HEK293 (cell line): ENCODE measurements at regions not wholly inside any gene's neighbourhood (a gene's known extent, or its start where the extent isn't known, plus 50 kb on each side); places are given as distances from the start of the nearest gene placed in this dataset.

Source experiments
- CTCF ChIA-PET: fragments of 350-600 bp; formaldehyde crosslinking; extraction: SDS; loops from one replicate; lab custom pipeline; 2021; ENCODE audit warnings: antibody characterized with exemption; lab: Yijun Ruan, JAX
- POLR2A ChIA-PET: fragments of 300-600 bp; formaldehyde crosslinking; extraction: SDS; loops from one replicate; lab custom pipeline; 2020; ENCODE audit warnings: antibody characterized with exemption, inconsistent platforms; lab: Yijun Ruan, JAX
- H3K27ac ChIP-seq: fragments of 200-500 bp; sonication (Bioruptor generic); 2 replicates; pipeline ENCODE4 v1.5.1; 2014; ENCODE audit warnings: low read depth, low read length, control low read depth, inconsistent platforms; ENCODE audit errors: extremely low read depth
- H3K36me3 ChIP-seq, 2 experiments: fragments of 200-500 bp in 1 of 2; sonication (Bioruptor generic) in 1 of 2; 1 replicate in 1 of 2; 2 replicates in 1 of 2; pipeline ENCODE4 v1.5.1; 2014 to 2017; ENCODE audit warnings: inconsistent platforms in 2 of 2, low read length in 2 of 2; ENCODE audit not compliant: control insufficient read depth in 2 of 2, insufficient read depth in 1 of 2
- H3K4me1 ChIP-seq: fragments of 200-500 bp; sonication (Bioruptor generic); 2 replicates; pipeline ENCODE4 v1.5.1; 2014; ENCODE audit warnings: mild to moderate bottlenecking, low read length, inconsistent platforms; ENCODE audit not compliant: control insufficient read depth, insufficient read depth
- H3K4me3 ChIP-seq: 2 replicates; pipeline ENCODE4 v1.5.1; 2011; ENCODE audit warnings: low read depth, mild to moderate bottlenecking, control low read depth, low read length, moderate library complexity
- H3K9me3 ChIP-seq: fragments of 200-500 bp; sonication (Bioruptor generic); 2 replicates; pipeline ENCODE4 v1.5.1; 2014; ENCODE audit warnings: low read depth, low read length, inconsistent platforms; ENCODE audit not compliant: control insufficient read depth, insufficient read depth
- ATF2 ChIP-seq: fragments of 450-650 bp; formaldehyde crosslinking; IDR thresholded peaks from 2 replicates; pipeline ENCODE4 v1.5.1; 2016; ENCODE audit warnings: missing biosample characterization, missing genetic modification characterization, low read depth
- HIC1 ChIP-seq: fragments of 450-650 bp; formaldehyde crosslinking; IDR thresholded peaks from 2 replicates; pipeline ENCODE4 v1.5.1; 2016; ENCODE audit warnings: missing biosample characterization, missing genetic modification characterization
- INSM2 ChIP-seq: fragments of 450-650 bp; formaldehyde crosslinking; IDR thresholded peaks from 2 replicates; pipeline ENCODE4 v1.5.1; 2016; ENCODE audit warnings: missing biosample characterization, missing genetic modification characterization
- SALL2 ChIP-seq: fragments of 450-650 bp; formaldehyde crosslinking; IDR thresholded peaks from 2 replicates; pipeline ENCODE4 v1.5.0; 2017; ENCODE audit warnings: missing biosample characterization, mild to moderate bottlenecking, missing genetic modification characterization, borderline replicate concordance
- SCRT1 ChIP-seq: fragments of 450-650 bp; formaldehyde crosslinking; IDR thresholded peaks from 2 replicates; pipeline ENCODE4 v1.5.1; 2016; ENCODE audit warnings: missing biosample characterization, missing genetic modification characterization, borderline replicate concordance
- SP2 ChIP-seq: fragments of 450-650 bp; formaldehyde crosslinking; IDR thresholded peaks from 2 replicates; pipeline ENCODE4 v1.5.1; 2016; ENCODE audit warnings: missing biosample characterization, missing genetic modification characterization
- YY1 ChIP-seq: fragments of 450-650 bp; formaldehyde crosslinking; IDR thresholded peaks from 2 replicates; pipeline ENCODE4 v1.5.1; 2018; ENCODE audit warnings: missing biosample characterization, missing genetic modification characterization
- ZBTB49 ChIP-seq: fragments of 450-650 bp; formaldehyde crosslinking; IDR thresholded peaks from 2 replicates; pipeline ENCODE4 v1.5.1; 2016; ENCODE audit warnings: missing biosample characterization, missing genetic modification characterization, low read depth
- ZNF19 ChIP-seq: fragments of 450-650 bp; formaldehyde crosslinking; IDR thresholded peaks from 2 replicates; pipeline ENCODE4; 2016; ENCODE audit warnings: missing biosample characterization, missing genetic modification characterization, low read depth
- ZNF211 ChIP-seq: fragments of 450-650 bp; formaldehyde crosslinking; IDR thresholded peaks from 2 replicates; pipeline ENCODE4 v1.5.1; 2016; ENCODE audit warnings: low read depth, missing biosample characterization, missing genetic modification characterization
- ZNF26 ChIP-seq: fragments of 450-650 bp; formaldehyde crosslinking; IDR thresholded peaks from 2 replicates; pipeline ENCODE4 v1.5.1; 2016; ENCODE audit warnings: missing biosample characterization, missing genetic modification characterization
- ZNF518A ChIP-seq: fragments of 450-650 bp; formaldehyde crosslinking; conservative IDR thresholded peaks from 2 replicates; pipeline ENCODE4 v1.5.1; 2016; ENCODE audit warnings: low read depth, missing biosample characterization, missing genetic modification characterization
- ZNF561 ChIP-seq: fragments of 450-650 bp; IDR thresholded peaks from 2 replicates; pipeline ENCODE4 v1.5.1; 2018; ENCODE audit warnings: missing biosample characterization, missing genetic modification characterization, borderline replicate concordance
- ZNF677 ChIP-seq: fragments of 450-650 bp; IDR thresholded peaks from 2 replicates; pipeline ENCODE4 v1.5.0; 2018; ENCODE audit warnings: missing biosample characterization, mild to moderate bottlenecking, missing genetic modification characterization, moderate library complexity
- ZNF747 ChIP-seq: fragments of 450-650 bp; formaldehyde crosslinking; IDR thresholded peaks from 2 replicates; pipeline ENCODE4 v1.5.1; 2016; ENCODE audit warnings: missing biosample characterization, missing genetic modification characterization
- ZNF777 ChIP-seq: fragments of 450-650 bp; formaldehyde crosslinking; IDR thresholded peaks from 2 replicates; pipeline ENCODE4 v1.5.1; 2017; ENCODE audit warnings: missing biosample characterization, missing genetic modification characterization, borderline replicate concordance

- TF ChIP-seq ZNF26 (tag by site-specific recombination) (no peak), ZNF677 (no peak), ZNF747 (tag by site-specific recombination) (no peak), SCRT1 (no peak), ZNF561 (no peak), ZNF19 (tag by site-specific recombination) (no peak), ZBTB49 (no peak)
Observed at GRCh38 chr2:129827311-129828090, 152.0 kb upstream of the RAB6C start (continued).

- ChIA-PET CTCF (no interaction called here), POLR2A (no interaction called here)
- H3K4me3 ChIP-seq: no peak overlapping the region
- H3K9me3 ChIP-seq: no peaks in the 10 kb centered on the region
- H3K36me3 ChIP-seq: no peaks in the 10 kb centered on the region
- H3K27ac ChIP-seq: no peak overlapping the region
- H3K4me1 ChIP-seq: no peaks in the 10 kb centered on the region
- no peak for TF ChIP-seq INSM2
- no peak for TF ChIP-seq YY1
- TF ChIP-seq SP2 (tag by site-specific recombination): no peak
- no peak for TF ChIP-seq ZNF211 (tag by site-specific recombination)
- TF ChIP-seq ATF2 (tag by site-specific recombination): no peak
- TF ChIP-seq ZBTB49: no peak
- no peak for TF ChIP-seq HIC1
- TF ChIP-seq SALL2: no peak
- no peak for TF ChIP-seq ZNF777 (tag by site-specific recombination)
- no peak for TF ChIP-seq ZNF561
- TF ChIP-seq ZNF518A (tag by site-specific recombination): no peak
Observed at GRCh38 chr2:129828792-129829191, 150.7 kb upstream of the RAB6C start.
